Cardiac muscle cell (in vitro differentiated cells and primary cell): ENCODE measurements at regions not wholly inside any gene's neighbourhood (a gene's known extent, or its start where the extent isn't known, plus 50 kb on each side); places are given as distances from the start of the nearest gene placed in this dataset.

Experiments used
- DNase-seq, 2 donors: peaks; one replicate each; pipeline versions ENCODE4 v3.0.0 to v3.0.0-alpha.2; 2010 to 2017; ENCODE audit warnings: low read depth in 1 of 2, low spot score in 1 of 2
- H3K27ac ChIP-seq: fragments of 200-600 bp; sonication (generic); 2 replicates; pipeline ENCODE4 v1.5.1; 2016
- H3K27me3 ChIP-seq: fragments of 200-600 bp; sonication (generic); 2 replicates; pipeline ENCODE4 v1.6.0; 2016; ENCODE audit warnings: control low read depth
- H3K36me3 ChIP-seq: fragments of 200-600 bp; sonication (generic); 2 replicates; pipeline ENCODE4 v1.5.1; 2016; ENCODE audit warnings: control low read depth
- H3K4me1 ChIP-seq: fragments of 200-600 bp; sonication (generic); 2 replicates; pipeline ENCODE4 v1.8.1; 2017; ENCODE audit warnings: low read depth, mild to moderate bottlenecking, mixed run types
- H3K4me3 ChIP-seq: fragments of 200-600 bp; sonication (generic); 2 replicates; pipeline ENCODE4 v1.5.1; 2016; ENCODE audit warnings: mild to moderate bottlenecking
- H3K9me3 ChIP-seq: fragments of 200-600 bp; sonication (generic); 2 replicates; pipeline ENCODE4 v1.5.1; 2017; ENCODE audit warnings: low read depth, mild to moderate bottlenecking, control low read depth
- CTCF ChIP-seq: IDR thresholded peaks from 2 replicates; pipeline ENCODE4 v1.5.1; 2012; ENCODE audit warnings: low read depth, mild to moderate bottlenecking, low read length

- no peak for TF ChIP-seq CTCF
- Histone ChIP-seq H3K27ac (no peak overlapping the region), H3K27me3 (no peaks in the 10 kb centered on the region), H3K9me3 (no peaks in the 10 kb centered on the region), H3K4me1 (no peaks in the 10 kb centered on the region), H3K36me3 (no peaks in the 10 kb centered on the region), H3K4me3 (no peak overlapping the region)
- no peak for DNase-seq
These were observed 138.5 kb upstream of the EGFLAM start for GRCh38 chr5:38119836-38120235.

- Histone ChIP-seq H3K4me3 (no peak overlapping the region), H3K27ac (no peak overlapping the region), H3K27me3 (no peaks in the 10 kb centered on the region), H3K9me3 (no peaks in the 10 kb centered on the region), H3K36me3 (no peaks in the 10 kb centered on the region), H3K4me1 (peaks cover 6% of the 10 kb centered on the region)
- peak in 1 of 2 donors; percentile 1 for DNase-seq
- TF ChIP-seq CTCF: no peak
These were observed 140.4 kb upstream of the EGFLAM start for GRCh38 chr5:38117784-38118479.

GRCh38 chr5:38115318-38115827, 143.0 kb upstream of the EGFLAM start:
- no peak for TF ChIP-seq CTCF
- Histone ChIP-seq H3K27ac (no peak overlapping the region), H3K9me3 (no peaks in the 10 kb centered on the region), H3K36me3 (no peaks in the 10 kb centered on the region), H3K27me3 (no peaks in the 10 kb centered on the region), H3K4me1 (peaks cover 10% of the 10 kb centered on the region), H3K4me3 (no peak overlapping the region)
- DNase-seq: no peak

GRCh38 chr5:38113880-38114279, 144.5 kb upstream of the EGFLAM start:
- DNase-seq: no peak

GRCh38 chr5:38113456-38113855, 144.9 kb upstream of the EGFLAM start:
- no peaks in the 10 kb centered on the region for H3K36me3 ChIP-seq
- H3K4me1 ChIP-seq: peaks cover 10% of the 10 kb centered on the region
- no peaks in the 10 kb centered on the region for H3K27me3 ChIP-seq
- no peak for TF ChIP-seq CTCF
- H3K27ac ChIP-seq: no peak overlapping the region
- H3K9me3 ChIP-seq: no peaks in the 10 kb centered on the region
- no peak for DNase-seq
- no peak overlapping the region for H3K4me3 ChIP-seq

More at GRCh38 chr5:38113880-38114279, 144.5 kb upstream of the EGFLAM start:
- peaks cover 10% of the 10 kb centered on the region for H3K4me1 ChIP-seq
- H3K27me3 ChIP-seq: no peaks in the 10 kb centered on the region
- TF ChIP-seq CTCF: no peak
- H3K9me3 ChIP-seq: no peaks in the 10 kb centered on the region
- no peak overlapping the region for H3K4me3 ChIP-seq
- H3K36me3 ChIP-seq: no peaks in the 10 kb centered on the region
- H3K27ac ChIP-seq: no peak overlapping the region
